ENCODE measurements at regions not wholly inside any gene's neighbourhood (a gene's known extent, or its start where the extent isn't known, plus 50 kb on each side); places are given as distances from the start of the nearest gene placed in this dataset.

DNA sequence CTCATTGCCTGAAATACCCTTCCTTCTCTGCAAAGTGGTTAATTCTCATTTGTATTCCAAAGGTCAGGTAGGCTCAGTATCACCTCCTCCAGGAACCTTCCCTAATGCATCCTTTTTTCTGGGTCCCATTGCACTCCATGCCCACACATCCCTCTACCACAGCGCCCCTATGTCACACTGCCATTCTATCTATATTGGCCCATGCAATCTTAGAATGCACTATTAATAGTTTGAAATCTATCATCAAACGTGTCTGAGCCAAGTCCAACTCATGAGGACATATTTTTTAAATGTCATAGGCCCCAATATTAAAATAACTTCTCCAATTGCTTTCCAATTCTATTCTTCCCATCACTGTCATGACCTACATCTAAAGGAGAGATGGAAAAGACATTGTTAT is 495.1 kb downstream of the SOX6 start:
- H4K20me1 ChIP-seq (ENCODE audit: insufficient read depth, low read length, poor library complexity, severe bottlenecking), result no peaks in the 10 kb centered on the region
- no peaks in the 10 kb centered on the region for H3K79me2 ChIP-seq (ENCODE audit: insufficient read depth, low read length)
- H3F3A ChIP-seq (ENCODE audit: low read depth), result no peaks in the 10 kb centered on the region
- H3K9ac ChIP-seq (ENCODE audit: low read depth, low read length, poor library complexity, severe bottlenecking), result no peak overlapping the region
- no peak overlapping the region for H2AFZ ChIP-seq (ENCODE audit: low read length)
- no peaks in the 10 kb centered on the region for H3K9me2 ChIP-seq (replicated peaks; ENCODE audit: low read depth, low read length)
- no peaks in the 10 kb centered on the region for H3K4me1 ChIP-seq (ENCODE audit: insufficient read depth, low read length, poor library complexity, severe bottlenecking)
- no peak overlapping the region for H3K4me2 ChIP-seq (ENCODE audit: low read depth, low read length, poor library complexity, severe bottlenecking)
- H3K27me3 ChIP-seq (ENCODE audit: insufficient read depth, low read length, poor library complexity, severe bottlenecking), result no peaks in the 10 kb centered on the region
- no peaks in the 10 kb centered on the region for H3K9me3 ChIP-seq (ENCODE audit: insufficient read depth, low read depth, low read length)
- TF ChIP-seq, protein P1, sequence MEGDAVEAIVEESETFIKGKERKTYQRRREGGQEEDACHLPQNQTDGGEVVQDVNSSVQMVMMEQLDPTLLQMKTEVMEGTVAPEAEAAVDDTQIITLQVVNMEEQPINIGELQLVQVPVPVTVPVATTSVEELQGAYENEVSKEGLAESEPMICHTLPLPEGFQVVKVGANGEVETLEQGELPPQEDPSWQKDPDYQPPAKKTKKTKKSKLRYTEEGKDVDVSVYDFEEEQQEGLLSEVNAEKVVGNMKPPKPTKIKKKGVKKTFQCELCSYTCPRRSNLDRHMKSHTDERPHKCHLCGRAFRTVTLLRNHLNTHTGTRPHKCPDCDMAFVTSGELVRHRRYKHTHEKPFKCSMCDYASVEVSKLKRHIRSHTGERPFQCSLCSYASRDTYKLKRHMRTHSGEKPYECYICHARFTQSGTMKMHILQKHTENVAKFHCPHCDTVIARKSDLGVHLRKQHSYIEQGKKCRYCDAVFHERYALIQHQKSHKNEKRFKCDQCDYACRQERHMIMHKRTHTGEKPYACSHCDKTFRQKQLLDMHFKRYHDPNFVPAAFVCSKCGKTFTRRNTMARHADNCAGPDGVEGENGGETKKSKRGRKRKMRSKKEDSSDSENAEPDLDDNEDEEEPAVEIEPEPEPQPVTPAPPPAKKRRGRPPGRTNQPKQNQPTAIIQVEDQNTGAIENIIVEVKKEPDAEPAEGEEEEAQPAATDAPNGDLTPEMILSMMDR (conservative IDR thresholded peaks at IDR 0.05; ENCODE audit: low read length), result no peak
- no peak for TF ChIP-seq EZH2phosphoT487 (IDR thresholded peaks at IDR 0.05; ENCODE audit: borderline replicate concordance)
- no peaks in the 10 kb centered on the region for H3K36me3 ChIP-seq (ENCODE audit: insufficient read depth, low read length)
- no peak overlapping the region for H3K4me3 ChIP-seq (ENCODE audit: low read length, poor library complexity, severe bottlenecking)

DNA sequence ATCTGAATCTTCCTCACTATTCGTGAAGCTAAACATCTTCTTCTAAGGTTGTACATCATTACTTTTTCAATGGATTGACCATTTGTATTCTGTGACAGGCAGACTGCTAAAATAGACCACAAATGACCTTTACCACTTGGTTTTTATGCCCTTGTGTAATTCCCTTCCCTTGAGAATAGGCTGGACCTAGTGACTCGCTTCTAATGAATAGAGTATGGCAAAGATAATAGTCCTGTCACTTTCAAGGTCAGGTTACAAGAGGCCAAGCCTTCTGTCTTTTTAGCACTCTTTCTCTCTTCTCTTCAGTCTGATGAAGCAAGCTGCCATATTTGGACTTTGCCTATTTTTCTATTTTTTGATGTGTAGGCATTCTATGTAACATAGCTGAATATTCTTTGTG is 492.9 kb downstream of the SOX6 start:
- no peaks in the 10 kb centered on the region for H3F3A ChIP-seq (ENCODE audit: low read depth)
- H3K79me2 ChIP-seq (ENCODE audit: insufficient read depth, low read length), result no peaks in the 10 kb centered on the region
- no peaks in the 10 kb centered on the region for H3K9me3 ChIP-seq (ENCODE audit: insufficient read depth, low read depth, low read length)
- H3K4me1 ChIP-seq (ENCODE audit: insufficient read depth, low read length, poor library complexity, severe bottlenecking), result no peaks in the 10 kb centered on the region
- H3K9ac ChIP-seq (ENCODE audit: low read depth, low read length, poor library complexity, severe bottlenecking), result no peak overlapping the region
- no peaks in the 10 kb centered on the region for H4K20me1 ChIP-seq (ENCODE audit: insufficient read depth, low read length, poor library complexity, severe bottlenecking)
- TF ChIP-seq, protein P1 (conservative IDR thresholded peaks at IDR 0.05; ENCODE audit: low read length), result no peak
- no peak for TF ChIP-seq EZH2phosphoT487 (IDR thresholded peaks at IDR 0.05; ENCODE audit: borderline replicate concordance)
- no peaks in the 10 kb centered on the region for H3K36me3 ChIP-seq (ENCODE audit: insufficient read depth, low read length)
- H2AFZ ChIP-seq (ENCODE audit: low read length), result no peak overlapping the region
- no peak overlapping the region for H3K4me3 ChIP-seq (ENCODE audit: low read length, poor library complexity, severe bottlenecking)
- H3K4me2 ChIP-seq (ENCODE audit: low read depth, low read length, poor library complexity, severe bottlenecking), result no peak overlapping the region
- H3K9me2 ChIP-seq (replicated peaks; ENCODE audit: low read depth, low read length), result no peaks in the 10 kb centered on the region
- H3K27me3 ChIP-seq (ENCODE audit: insufficient read depth, low read length, poor library complexity, severe bottlenecking), result no peaks in the 10 kb centered on the region

DNA sequence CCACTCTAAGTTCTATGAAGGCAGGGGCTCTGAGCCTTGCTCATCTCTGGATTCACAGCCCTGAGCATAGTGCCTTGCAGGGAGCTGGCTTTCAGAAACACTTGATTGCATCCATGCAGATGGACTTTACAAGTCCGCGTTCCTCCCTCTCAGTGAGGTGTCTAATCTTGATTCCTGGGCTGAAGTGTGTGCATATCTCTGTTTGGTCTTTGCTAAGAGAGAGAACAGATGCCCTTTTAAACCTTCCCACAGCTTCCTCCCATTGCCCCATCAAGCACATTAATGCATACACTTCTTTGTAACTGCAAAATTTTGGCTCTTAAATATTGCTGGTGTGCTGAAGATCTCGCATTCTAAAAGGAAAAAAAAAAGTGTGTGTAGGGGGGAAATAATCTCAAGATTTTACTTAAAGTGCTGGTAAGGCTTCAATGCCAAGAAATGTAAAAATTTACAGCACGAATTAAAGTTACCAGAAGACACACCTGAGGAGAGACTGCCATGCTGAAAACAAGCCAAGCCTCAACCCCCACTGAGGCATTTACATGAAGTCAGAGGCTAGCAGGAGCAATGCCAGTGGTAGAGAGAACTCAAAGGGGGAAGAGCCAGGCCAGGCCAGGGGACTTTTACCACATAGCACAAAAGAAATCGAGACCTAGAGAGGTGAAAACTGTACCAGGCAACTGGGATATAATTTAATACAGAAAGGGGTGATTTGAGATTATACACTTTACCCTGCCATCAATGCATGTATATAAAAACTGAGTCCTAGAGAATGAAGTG is 492.1 kb downstream of the SOX6 start:
- H3K9me2 ChIP-seq (replicated peaks; ENCODE audit: low read depth, low read length), result no peaks in the 10 kb centered on the region
- H3K27me3 ChIP-seq (ENCODE audit: insufficient read depth, low read length, poor library complexity, severe bottlenecking), result no peaks in the 10 kb centered on the region
- no peak overlapping the region for H3K9ac ChIP-seq (ENCODE audit: low read depth, low read length, poor library complexity, severe bottlenecking)
- no peaks in the 10 kb centered on the region for H3K79me2 ChIP-seq (ENCODE audit: insufficient read depth, low read length)
- no peaks in the 10 kb centered on the region for H3F3A ChIP-seq (ENCODE audit: low read depth)
- no peaks in the 10 kb centered on the region for H4K20me1 ChIP-seq (ENCODE audit: insufficient read depth, low read length, poor library complexity, severe bottlenecking)
- H2AFZ ChIP-seq (ENCODE audit: low read length), result no peak overlapping the region
- TF ChIP-seq, protein P1 (conservative IDR thresholded peaks at IDR 0.05; ENCODE audit: low read length), result no peak
- no peak for TF ChIP-seq EZH2phosphoT487 (IDR thresholded peaks at IDR 0.05; ENCODE audit: borderline replicate concordance)
- H3K9me3 ChIP-seq (ENCODE audit: insufficient read depth, low read depth, low read length), result no peaks in the 10 kb centered on the region
- H3K4me2 ChIP-seq (ENCODE audit: low read depth, low read length, poor library complexity, severe bottlenecking), result no peak overlapping the region
- no peaks in the 10 kb centered on the region for H3K36me3 ChIP-seq (ENCODE audit: insufficient read depth, low read length)
- no peaks in the 10 kb centered on the region for H3K4me1 ChIP-seq (ENCODE audit: insufficient read depth, low read length, poor library complexity, severe bottlenecking)
- H3K4me3 ChIP-seq (ENCODE audit: low read length, poor library complexity, severe bottlenecking), result no peak overlapping the region
